Mucosa of descending colon (tissue), 3 donors: ENCODE measurements at regions not wholly inside any gene's neighbourhood (a gene's known extent, or its start where the extent isn't known, plus 50 kb on each side); places are given as distances from the start of the nearest gene placed in this dataset.

Source experiments
- ATAC-seq: fragments of 200-7000 bp; cut with Tn5 transposase; one replicate; pipeline ENCODE4 v1.9.1; 2020; ENCODE audit warnings: mild to moderate bottlenecking, moderate library complexity
- DNase-seq, 3 donors: peaks; one replicate each; pipeline ENCODE4 v3.0.0-alpha.2; 2020
- H3K36me3 ChIP-seq: fragments of 200-600 bp; one replicate; pipeline ENCODE4 v1.8.0; 2021; ENCODE audit warnings: low read depth, mild to moderate bottlenecking
- H3K4me1 ChIP-seq: fragments of 200-600 bp; one replicate; pipeline ENCODE4 v1.8.0; 2021; ENCODE audit warnings: low read depth, mild to moderate bottlenecking
- H3K4me3 ChIP-seq: fragments of 200-600 bp; one replicate; pipeline ENCODE4 v1.8.0; 2021; ENCODE audit warnings: mild to moderate bottlenecking
- H3K9me3 ChIP-seq: fragments of 200-600 bp; one replicate; pipeline ENCODE4 v1.8.0; 2021; ENCODE audit warnings: mild to moderate bottlenecking
- CTCF ChIP-seq: fragments of 200-600 bp; IDR thresholded peaks from one replicate; pipeline ENCODE4 v1.8.0; 2022; ENCODE audit warnings: antibody characterized with exemption, mild to moderate bottlenecking
- intact Hi-C, 2 donors: fragments of 100-400 bp; cut with DNase I in 1 of 2; cut with micrococcal nuclease in 1 of 2; formaldehyde crosslinking; loops; one replicate each; pipeline versions ENCODE4 v1.11.0 to v1.11.1; 2022; cut with DNase I, micrococcal nuclease
- donor health status: DM: no; HTN: no; CAD: no; lungs with moderate emphysema.
- donor health status: DM: no; HTN: no; CAD: no.
- donor health status: DM: no; HTN: yes; CAD: no.

DNA sequence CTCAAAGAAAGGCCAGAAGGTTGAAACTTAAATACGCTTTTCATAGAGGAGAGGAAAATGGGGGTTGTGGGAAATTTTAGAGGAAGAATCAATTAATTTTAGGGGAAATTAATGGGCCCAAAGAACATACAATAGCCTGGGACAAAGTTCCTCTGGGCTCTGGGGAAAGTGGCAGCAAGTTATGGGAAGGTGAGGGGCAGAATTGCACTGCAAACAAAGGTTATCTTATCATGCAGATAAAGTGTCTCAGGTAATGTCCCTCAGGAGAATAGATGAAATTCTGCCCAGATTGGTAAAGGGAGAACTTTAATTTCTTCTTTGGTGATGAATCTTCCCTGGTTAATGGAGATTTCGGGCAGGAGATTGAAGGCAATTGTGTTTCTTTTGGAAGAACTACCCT lies 326.1 kb upstream of the SLC24A2 start:
- Histone ChIP-seq H3K9me3 (no peaks in the 10 kb centered on the region), H3K4me3 (no peak overlapping the region)
- intact Hi-C loops = no loop called here

DNA sequence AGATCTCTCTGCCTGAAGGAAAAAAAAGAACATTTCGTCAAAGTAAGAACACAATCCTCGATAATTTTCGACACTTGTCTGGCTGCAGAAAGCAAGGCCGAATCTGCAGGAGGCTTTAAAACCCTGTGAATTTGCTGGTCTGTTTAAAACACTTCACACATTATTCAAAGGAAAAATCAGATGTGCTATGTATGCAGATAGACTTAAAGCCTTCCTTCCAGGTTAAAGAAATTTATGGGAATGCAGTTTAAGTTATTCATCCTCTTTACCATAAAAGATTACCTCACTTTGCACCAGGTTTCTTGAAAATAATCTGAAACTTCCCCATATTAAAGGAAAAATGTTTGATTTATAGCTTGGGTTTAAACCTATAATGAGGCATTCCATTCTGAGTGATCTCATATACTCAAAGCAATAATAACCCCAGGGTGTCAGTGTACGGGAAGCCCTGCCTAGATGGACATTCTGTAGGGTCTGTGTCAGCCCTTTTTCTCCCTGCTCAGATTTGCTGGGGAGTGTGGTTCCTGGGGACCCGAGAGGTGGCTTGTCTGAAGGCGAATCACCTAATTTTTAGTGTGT lies 323.5 kb upstream of the SLC24A2 start:
- Histone ChIP-seq H3K36me3 (no peaks in the 10 kb centered on the region), H3K4me3 (no peak overlapping the region), H3K4me1 (peaks cover 4% of the 10 kb centered on the region), H3K9me3 (no peaks in the 10 kb centered on the region)
- no peak for ATAC-seq
- intact Hi-C loops = no loop called here
- no peak for DNase-seq
- no peak for TF ChIP-seq CTCF

More for the DNA sequence above, 326.1 kb upstream of the SLC24A2 start:
- DNase-seq = no peak
- no peak for ATAC-seq
- no peaks in the 10 kb centered on the region for H3K36me3 ChIP-seq
- peaks cover 4% of the 10 kb centered on the region for H3K4me1 ChIP-seq
- no peak for TF ChIP-seq CTCF

- DNase-seq (no peak), ATAC-seq (no peak)
- intact Hi-C loops = no loop called here
- H3K4me3 ChIP-seq = no peak overlapping the region
- no peaks in the 10 kb centered on the region for H3K9me3 ChIP-seq
- no peaks in the 10 kb centered on the region for H3K36me3 ChIP-seq
- no peaks in the 10 kb centered on the region for H3K4me1 ChIP-seq
- TF ChIP-seq CTCF = no peak
Observed at GRCh38 chr9:20111173-20111843, 322.5 kb upstream of the SLC24A2 start.

- no peaks in the 10 kb centered on the region for H3K9me3 ChIP-seq
- H3K4me1 ChIP-seq = no peaks in the 10 kb centered on the region
- no peak overlapping the region for H3K4me3 ChIP-seq
- no peak for TF ChIP-seq CTCF
- no peak for DNase-seq
- no peak for ATAC-seq
- no peaks in the 10 kb centered on the region for H3K36me3 ChIP-seq
- intact Hi-C loops = no loop called here
Observed at GRCh38 chr9:20095430-20096092, 306.7 kb upstream of the SLC24A2 start.

DNA sequence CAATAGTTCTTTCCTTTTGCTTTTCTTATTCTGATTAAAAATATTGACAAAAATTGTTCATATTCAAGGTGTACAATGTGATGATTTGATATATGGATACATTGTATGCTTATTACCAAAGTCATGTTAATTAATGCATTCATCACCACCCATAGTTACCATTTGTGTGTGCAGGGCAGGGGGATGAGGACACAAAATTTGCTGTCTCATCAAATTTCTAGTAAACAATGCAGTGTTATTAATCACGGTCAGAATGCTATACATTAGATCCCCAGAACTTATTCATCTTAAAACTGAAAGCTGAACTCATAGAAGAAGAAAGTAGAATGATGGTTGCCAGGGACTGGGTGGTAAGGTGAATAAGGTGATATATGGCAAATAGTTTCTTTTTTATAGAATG lies 303.7 kb upstream of the SLC24A2 start:
- intact Hi-C loops = no loop called here
- Histone ChIP-seq H3K4me3 (no peak overlapping the region), H3K36me3 (no peaks in the 10 kb centered on the region), H3K9me3 (no peaks in the 10 kb centered on the region), H3K4me1 (no peaks in the 10 kb centered on the region)
- ATAC-seq = no peak
- DNase-seq = no peak
- no peak for TF ChIP-seq CTCF
